ENCODE measurements at regions not wholly inside any gene's neighbourhood (a gene's known extent, or its start where the extent isn't known, plus 50 kb on each side); places are given as distances from the start of the nearest gene placed in this dataset.
A peak's percentile ranks its signal among the peaks of the same experiment; 100 is the strongest.

DNA sequence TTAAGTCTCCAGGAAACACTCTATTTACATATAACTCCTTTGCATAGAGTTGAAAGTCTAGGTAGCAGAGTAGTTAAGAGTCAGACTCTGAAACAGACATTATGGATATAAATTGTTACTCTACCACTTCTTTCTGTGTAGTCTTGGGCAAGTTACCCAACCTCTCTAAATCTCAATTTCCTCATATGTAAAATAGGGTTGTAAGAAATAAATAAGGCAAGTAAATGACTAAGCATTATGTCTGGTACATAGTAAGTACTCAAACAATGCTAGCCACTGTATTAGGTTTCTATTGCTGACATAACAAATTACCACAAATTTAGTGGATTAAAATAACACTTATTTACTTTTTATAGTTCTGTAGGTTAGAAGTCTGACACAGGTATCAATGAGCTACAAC, 394.1 kb downstream of the PRDM5 start:
- Histone ChIP-seq H3K4me1 (ENCODE audit: control insufficient read depth, insufficient read depth, low read length) (peaks cover 28% of the 10 kb centered on the region), H3K9ac (ENCODE audit: low read depth, low read length) (no peak overlapping the region), H3K27me3 (ENCODE audit: control insufficient read depth, insufficient read depth, low read length) (no peaks in the 10 kb centered on the region), H3K27ac (ENCODE audit: low read depth, low read length) (no peak overlapping the region), H3K36me3 (ENCODE audit: control insufficient read depth, insufficient read depth, low read length) (no peaks in the 10 kb centered on the region), H3K4me3 (ENCODE audit: low read depth, low read length) (no peak overlapping the region), H3K9me3 (ENCODE audit: control insufficient read depth, insufficient read depth, low read length) (peaks cover 4% of the 10 kb centered on the region; the same call in 1 of the 2 replicates)

DNA sequence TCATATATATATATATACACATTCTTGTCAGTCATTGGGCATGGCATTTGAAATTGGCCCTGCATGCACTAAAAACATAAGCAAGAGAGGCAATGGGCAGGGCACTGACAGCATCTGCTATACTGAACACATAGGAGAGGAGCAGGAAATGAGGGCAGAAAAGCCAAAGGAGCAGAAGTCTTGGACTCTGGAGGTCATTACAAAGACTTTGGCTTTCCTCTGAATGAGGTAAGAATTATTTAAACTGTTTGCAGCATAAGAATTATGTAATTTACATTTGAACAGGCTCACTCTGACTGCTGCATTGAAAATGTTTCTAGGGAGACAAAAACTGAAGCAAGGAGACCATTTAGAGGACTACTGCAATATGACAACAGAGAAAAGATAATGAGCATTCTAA, 396.5 kb downstream of the PRDM5 start:
- Histone ChIP-seq H3K27me3 (ENCODE audit: control insufficient read depth, insufficient read depth, low read length) (no peaks in the 10 kb centered on the region), H3K4me3 (ENCODE audit: low read depth, low read length) (no peak overlapping the region), H3K36me3 (ENCODE audit: control insufficient read depth, insufficient read depth, low read length) (no peaks in the 10 kb centered on the region), H3K27ac (ENCODE audit: low read depth, low read length) (no peak overlapping the region), H3K4me1 (ENCODE audit: control insufficient read depth, insufficient read depth, low read length) (peaks cover 28% of the 10 kb centered on the region), H3K9ac (ENCODE audit: low read depth, low read length) (no peak overlapping the region), H3K9me3 (ENCODE audit: control insufficient read depth, insufficient read depth, low read length) (peaks cover 4% of the 10 kb centered on the region; the same call in 1 of the 2 replicates)

DNA sequence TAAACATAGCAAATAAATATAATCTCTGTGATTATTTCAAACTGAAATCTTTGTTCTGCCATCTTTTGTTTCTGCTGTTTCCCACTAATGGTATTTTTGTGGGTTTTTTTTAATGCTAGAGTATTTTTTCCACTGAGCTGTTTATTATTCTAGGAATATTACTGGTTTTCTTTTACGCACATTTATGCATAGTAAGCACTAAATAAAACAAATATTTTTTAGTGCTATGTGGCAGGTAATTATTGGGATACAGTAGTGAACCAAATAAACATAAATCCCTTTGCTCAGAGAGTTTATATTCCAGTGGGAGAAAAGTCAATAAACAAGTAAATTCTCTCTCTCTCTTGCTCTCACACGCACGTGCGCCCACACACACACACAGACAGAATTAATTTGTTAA, 397.4 kb downstream of the PRDM5 start:
- H3K36me3 ChIP-seq (ENCODE audit: control insufficient read depth, insufficient read depth, low read length), result no peaks in the 10 kb centered on the region
- no peak overlapping the region for H3K27ac ChIP-seq (ENCODE audit: low read depth, low read length)
- H3K9ac ChIP-seq (ENCODE audit: low read depth, low read length), result no peak overlapping the region
- H3K27me3 ChIP-seq (ENCODE audit: control insufficient read depth, insufficient read depth, low read length), result no peaks in the 10 kb centered on the region
- peaks cover 4% of the 10 kb centered on the region; the same call in 1 of the 2 replicates for H3K9me3 ChIP-seq (ENCODE audit: control insufficient read depth, insufficient read depth, low read length)
- H3K4me1 ChIP-seq (ENCODE audit: control insufficient read depth, insufficient read depth, low read length), result peaks cover 28% of the 10 kb centered on the region
- no peak overlapping the region for H3K4me3 ChIP-seq (ENCODE audit: low read depth, low read length)

DNA sequence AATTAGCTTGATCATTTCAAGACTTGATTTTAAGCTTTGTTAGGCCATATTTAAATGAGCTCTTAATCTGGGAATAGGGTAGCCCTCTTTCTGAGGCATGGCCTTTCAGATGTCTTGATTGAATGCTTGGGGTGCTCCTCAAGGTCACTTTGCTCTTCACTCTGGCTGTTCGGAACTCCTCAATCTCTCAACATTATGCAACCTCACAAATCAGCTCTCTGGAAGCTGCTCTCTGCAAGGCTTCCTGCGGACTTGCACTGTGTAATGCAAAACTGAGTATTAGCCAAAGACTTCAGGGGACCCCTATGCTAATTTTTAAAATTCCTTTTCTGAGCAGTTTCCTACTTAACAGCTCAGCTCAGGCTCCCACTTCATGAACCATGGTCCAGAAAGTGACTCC, 398.3 kb downstream of the PRDM5 start:
- H3K9me3 ChIP-seq (ENCODE audit: control insufficient read depth, insufficient read depth, low read length), result peaks cover 4% of the 10 kb centered on the region; the same call in 1 of the 2 replicates
- peak overlapping the region; percentile 42; the same call in 1 of the 2 replicates for H3K4me3 ChIP-seq (ENCODE audit: low read depth, low read length)
- H3K27ac ChIP-seq (ENCODE audit: low read depth, low read length), result peak overlapping the region; percentile 66
- H3K36me3 ChIP-seq (ENCODE audit: control insufficient read depth, insufficient read depth, low read length), result no peaks in the 10 kb centered on the region
- H3K9ac ChIP-seq (ENCODE audit: low read depth, low read length), result no peak overlapping the region
- peaks cover 28% of the 10 kb centered on the region for H3K4me1 ChIP-seq (ENCODE audit: control insufficient read depth, insufficient read depth, low read length)
- no peaks in the 10 kb centered on the region for H3K27me3 ChIP-seq (ENCODE audit: control insufficient read depth, insufficient read depth, low read length)

DNA sequence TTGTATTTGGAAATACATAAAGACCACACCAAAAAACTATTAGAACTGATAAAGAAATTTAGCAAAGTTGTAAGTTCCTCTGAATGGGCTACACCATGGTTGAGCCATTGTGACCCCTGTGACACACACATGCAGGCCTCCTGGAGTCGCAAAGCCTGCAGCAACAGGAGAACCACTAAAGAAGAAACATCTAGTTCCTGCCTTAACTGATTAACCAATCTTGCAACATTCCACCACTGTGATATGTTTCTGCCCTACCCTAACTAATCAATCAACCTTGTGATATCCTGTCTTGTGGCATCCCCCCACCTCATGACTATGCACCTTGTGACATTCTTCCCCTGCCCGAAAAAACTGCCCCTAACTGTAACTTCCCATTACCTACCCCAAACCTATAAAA, 401.8 kb downstream of the PRDM5 start:
- H3K27me3 ChIP-seq (ENCODE audit: control insufficient read depth, insufficient read depth, low read length), result no peaks in the 10 kb centered on the region

DNA sequence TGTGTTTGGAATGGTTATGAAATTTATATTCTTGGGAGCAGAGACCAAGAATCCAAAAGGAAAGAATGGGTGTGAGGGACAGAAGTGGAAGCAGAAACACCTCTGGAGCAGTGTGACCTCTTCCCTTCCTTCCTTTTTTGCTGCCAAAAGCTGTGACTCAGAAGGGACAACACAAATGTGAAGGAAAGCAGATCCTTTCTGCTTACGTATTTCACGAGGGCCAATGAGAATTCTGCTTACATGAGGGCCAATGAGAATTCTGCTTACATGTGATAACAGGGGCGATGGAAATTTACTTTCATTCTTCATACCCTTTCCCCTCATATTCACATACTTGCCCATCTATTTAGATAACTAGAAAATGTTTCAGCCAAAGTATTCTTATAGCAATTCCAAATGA, 404.6 kb downstream of the PRDM5 start:
- H3K9me3 ChIP-seq (ENCODE audit: control insufficient read depth, insufficient read depth, low read length), result no peaks in the 10 kb centered on the region
- peaks cover 18% of the 10 kb centered on the region for H3K4me1 ChIP-seq (ENCODE audit: control insufficient read depth, insufficient read depth, low read length)
- H3K27ac ChIP-seq (ENCODE audit: low read depth, low read length), result no peak overlapping the region
- H3K9ac ChIP-seq (ENCODE audit: low read depth, low read length), result no peak overlapping the region
- no peaks in the 10 kb centered on the region for H3K27me3 ChIP-seq (ENCODE audit: control insufficient read depth, insufficient read depth, low read length)
- H3K36me3 ChIP-seq (ENCODE audit: control insufficient read depth, insufficient read depth, low read length), result no peaks in the 10 kb centered on the region
- no peak overlapping the region for H3K4me3 ChIP-seq (ENCODE audit: low read depth, low read length)

More for the DNA sequence above, 401.8 kb downstream of the PRDM5 start:
- Histone ChIP-seq H3K9me3 (ENCODE audit: control insufficient read depth, insufficient read depth, low read length) (no peaks in the 10 kb centered on the region), H3K4me3 (ENCODE audit: low read depth, low read length) (no peak overlapping the region), H3K4me1 (ENCODE audit: control insufficient read depth, insufficient read depth, low read length) (peaks cover 35% of the 10 kb centered on the region), H3K36me3 (ENCODE audit: control insufficient read depth, insufficient read depth, low read length) (no peaks in the 10 kb centered on the region), H3K27ac (ENCODE audit: low read depth, low read length) (no peak overlapping the region), H3K9ac (ENCODE audit: low read depth, low read length) (no peak overlapping the region)

DNA sequence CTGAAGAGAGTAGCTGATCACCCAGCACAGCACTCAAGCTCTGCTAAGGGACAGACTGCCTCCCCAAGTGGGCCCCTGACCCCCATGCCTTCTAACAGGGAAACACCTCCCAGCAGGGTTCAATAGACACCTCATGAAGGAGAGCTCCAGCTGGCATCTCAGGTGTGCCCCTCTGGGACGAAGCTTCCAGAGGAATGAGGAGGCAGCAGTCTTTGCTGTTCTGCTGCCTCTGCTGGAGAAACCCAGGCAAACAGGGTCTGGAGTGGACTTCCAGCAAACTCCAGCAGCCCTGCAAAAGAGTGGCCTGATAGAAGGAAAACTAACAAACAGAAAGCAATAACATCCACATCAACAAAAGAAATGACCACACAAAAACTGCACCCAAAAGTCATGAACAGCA, 412.8 kb downstream of the PRDM5 start:
- H3K9me3 ChIP-seq (ENCODE audit: control insufficient read depth, insufficient read depth, low read length), result no peaks in the 10 kb centered on the region
- no peak overlapping the region for H3K4me3 ChIP-seq (ENCODE audit: low read depth, low read length)
- H3K27ac ChIP-seq (ENCODE audit: low read depth, low read length), result no peak overlapping the region
- H3K36me3 ChIP-seq (ENCODE audit: control insufficient read depth, insufficient read depth, low read length), result no peaks in the 10 kb centered on the region
- no peaks in the 10 kb centered on the region for H3K27me3 ChIP-seq (ENCODE audit: control insufficient read depth, insufficient read depth, low read length)
- no peak overlapping the region for H3K9ac ChIP-seq (ENCODE audit: low read depth, low read length)
- peaks cover 4% of the 10 kb centered on the region; the same call in 1 of the 2 replicates for H3K4me1 ChIP-seq (ENCODE audit: control insufficient read depth, insufficient read depth, low read length)

DNA sequence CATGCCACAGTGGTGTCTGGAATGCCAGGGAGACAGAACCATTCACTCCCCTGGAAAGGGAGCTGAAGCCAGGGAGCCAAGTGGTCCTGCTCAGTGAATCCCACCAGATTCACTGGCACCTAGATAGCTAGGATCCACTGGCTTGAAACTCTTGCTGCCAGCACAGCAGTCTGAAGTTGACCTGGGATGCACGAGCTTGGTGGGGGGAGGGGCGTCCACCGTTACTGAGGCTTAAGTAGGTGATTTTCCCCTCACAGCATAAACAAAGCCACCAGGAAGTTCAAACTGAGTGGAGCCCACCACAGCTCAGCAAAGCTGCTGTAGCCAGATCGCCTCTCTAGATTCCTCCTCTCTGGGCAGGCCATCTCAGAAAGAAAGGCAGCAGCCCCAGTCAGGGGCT, 413.3 kb downstream of the PRDM5 start:
- Histone ChIP-seq H3K4me1 (ENCODE audit: control insufficient read depth, insufficient read depth, low read length) (peaks cover 4% of the 10 kb centered on the region; the same call in 1 of the 2 replicates), H3K27ac (ENCODE audit: low read depth, low read length) (no peak overlapping the region), H3K9me3 (ENCODE audit: control insufficient read depth, insufficient read depth, low read length) (no peaks in the 10 kb centered on the region), H3K36me3 (ENCODE audit: control insufficient read depth, insufficient read depth, low read length) (no peaks in the 10 kb centered on the region), H3K4me3 (ENCODE audit: low read depth, low read length) (no peak overlapping the region), H3K9ac (ENCODE audit: low read depth, low read length) (no peak overlapping the region), H3K27me3 (ENCODE audit: control insufficient read depth, insufficient read depth, low read length) (no peaks in the 10 kb centered on the region)

DNA sequence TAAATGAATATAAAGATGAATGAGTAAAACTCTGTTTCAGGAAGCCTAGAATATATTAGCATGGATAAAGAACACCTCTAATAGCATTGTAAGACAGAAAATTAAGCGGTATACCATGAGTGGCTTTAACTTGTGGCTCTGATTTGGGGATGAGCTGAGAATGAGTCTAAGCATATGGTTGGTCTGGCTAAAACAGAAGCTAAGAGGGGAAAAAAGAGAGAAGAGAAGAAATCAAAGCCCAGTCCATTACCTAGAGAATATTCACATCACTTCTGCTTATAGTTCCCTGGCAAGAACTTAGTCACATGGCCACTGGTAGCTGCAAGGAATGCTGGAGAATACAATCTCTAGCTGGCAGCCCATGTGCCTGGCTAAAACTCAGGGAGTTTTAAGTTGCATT, 414.5 kb downstream of the PRDM5 start:
- Histone ChIP-seq H3K9me3 (ENCODE audit: control insufficient read depth, insufficient read depth, low read length) (no peaks in the 10 kb centered on the region), H3K27me3 (ENCODE audit: control insufficient read depth, insufficient read depth, low read length) (no peaks in the 10 kb centered on the region), H3K27ac (ENCODE audit: low read depth, low read length) (no peak overlapping the region), H3K36me3 (ENCODE audit: control insufficient read depth, insufficient read depth, low read length) (no peaks in the 10 kb centered on the region), H3K4me3 (ENCODE audit: low read depth, low read length) (no peak overlapping the region), H3K9ac (ENCODE audit: low read depth, low read length) (no peak overlapping the region), H3K4me1 (ENCODE audit: control insufficient read depth, insufficient read depth, low read length) (peaks cover 4% of the 10 kb centered on the region; the same call in 1 of the 2 replicates)

DNA sequence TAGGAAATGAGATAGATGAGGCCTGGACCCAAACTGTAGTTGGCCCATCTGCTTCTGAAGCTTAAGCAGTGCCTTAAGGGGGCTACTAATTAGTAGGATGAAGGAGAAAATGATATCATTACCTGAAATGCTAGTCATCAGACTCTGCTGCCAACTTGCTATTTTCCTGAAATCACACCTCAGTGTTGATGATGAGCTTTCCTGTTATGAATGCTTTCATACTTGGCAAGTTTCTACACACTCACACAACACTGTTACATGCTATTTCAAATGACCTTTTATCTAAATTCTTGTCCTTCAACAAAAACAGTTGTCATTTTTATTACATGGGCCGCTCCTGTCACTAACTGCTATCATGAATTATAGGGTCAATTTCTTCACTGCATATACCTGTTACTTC, 416.0 kb downstream of the PRDM5 start:
- Histone ChIP-seq H3K4me3 (ENCODE audit: low read depth, low read length) (no peak overlapping the region), H3K27me3 (ENCODE audit: control insufficient read depth, insufficient read depth, low read length) (no peaks in the 10 kb centered on the region), H3K4me1 (ENCODE audit: control insufficient read depth, insufficient read depth, low read length) (peaks cover 4% of the 10 kb centered on the region; the same call in 1 of the 2 replicates), H3K9ac (ENCODE audit: low read depth, low read length) (no peak overlapping the region), H3K9me3 (ENCODE audit: control insufficient read depth, insufficient read depth, low read length) (peaks cover 10% of the 10 kb centered on the region), H3K27ac (ENCODE audit: low read depth, low read length) (no peak overlapping the region), H3K36me3 (ENCODE audit: control insufficient read depth, insufficient read depth, low read length) (no peaks in the 10 kb centered on the region)

DNA sequence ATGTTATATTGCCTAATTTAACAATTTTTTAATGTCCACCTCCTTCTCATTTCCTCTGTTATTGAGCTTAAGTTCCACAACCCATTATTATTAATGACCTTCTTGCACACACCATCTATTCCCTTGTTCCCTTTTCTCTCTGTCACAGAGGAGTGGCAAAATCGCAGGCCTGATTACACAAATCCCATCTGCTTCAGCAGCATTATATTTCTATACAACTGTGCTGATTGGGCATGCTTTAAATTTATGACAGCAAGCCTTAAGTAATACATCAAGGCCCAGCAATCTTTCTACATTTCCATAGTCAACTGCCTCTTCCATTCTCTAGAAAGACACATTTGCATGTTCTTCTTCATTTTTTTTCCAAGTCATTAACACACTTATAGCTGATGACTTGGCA, 423.8 kb downstream of the PRDM5 start:
- Histone ChIP-seq H3K4me1 (ENCODE audit: control insufficient read depth, insufficient read depth, low read length) (no peaks in the 10 kb centered on the region), H3K9me3 (ENCODE audit: control insufficient read depth, insufficient read depth, low read length) (peaks cover 10% of the 10 kb centered on the region), H3K9ac (ENCODE audit: low read depth, low read length) (no peak overlapping the region), H3K36me3 (ENCODE audit: control insufficient read depth, insufficient read depth, low read length) (no peaks in the 10 kb centered on the region), H3K27ac (ENCODE audit: low read depth, low read length) (no peak overlapping the region), H3K4me3 (ENCODE audit: low read depth, low read length) (no peak overlapping the region), H3K27me3 (ENCODE audit: control insufficient read depth, insufficient read depth, low read length) (no peaks in the 10 kb centered on the region)

DNA sequence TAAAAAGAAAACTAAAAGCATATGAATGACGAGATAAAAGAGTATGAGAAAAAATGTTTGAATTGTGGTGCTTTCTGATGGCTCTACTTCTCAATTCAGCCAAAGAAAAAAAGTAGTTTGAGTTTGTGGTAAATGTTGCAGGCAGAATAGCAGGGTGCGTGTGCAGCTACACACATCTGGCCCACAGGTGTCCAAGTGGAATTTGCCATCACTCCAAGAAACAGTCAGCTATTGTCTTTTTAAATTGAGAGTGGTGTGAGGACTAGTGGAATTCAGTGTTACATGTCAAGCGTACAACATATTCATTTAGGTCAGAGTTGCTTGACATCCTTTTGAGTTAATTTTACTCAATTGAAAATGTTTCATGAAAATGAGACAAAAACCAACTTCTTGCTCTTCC, 424.8 kb upstream of the MAD2L1 start:
- no peaks in the 10 kb centered on the region for H3K4me1 ChIP-seq (ENCODE audit: control insufficient read depth, insufficient read depth, low read length)
- no peaks in the 10 kb centered on the region for H3K9me3 ChIP-seq (ENCODE audit: control insufficient read depth, insufficient read depth, low read length)
- no peak overlapping the region for H3K9ac ChIP-seq (ENCODE audit: low read depth, low read length)
- no peak overlapping the region for H3K4me3 ChIP-seq (ENCODE audit: low read depth, low read length)
- H3K27ac ChIP-seq (ENCODE audit: low read depth, low read length), result no peak overlapping the region
- H3K27me3 ChIP-seq (ENCODE audit: control insufficient read depth, insufficient read depth, low read length), result no peaks in the 10 kb centered on the region
- H3K36me3 ChIP-seq (ENCODE audit: control insufficient read depth, insufficient read depth, low read length), result no peaks in the 10 kb centered on the region

All from HUES48 (cell line).